HG03159 (cell line): ENCODE measurements at regions not wholly inside any gene's neighbourhood (a gene's known extent, or its start where the extent isn't known, plus 50 kb on each side); places are given as distances from the start of the nearest gene placed in this dataset.
"Not testable (repeated sequence)": the region's sequence is repeated elsewhere in the genome, so short reads cannot be mapped to it uniquely, and the experiment has no call there.

ENCODE experiments used
- ATAC-seq: cut with Tn5 transposase; IDR thresholded peaks from one replicate; pipeline ENCODE4 v1.9.1; 2021; ENCODE audit warnings: mild to moderate bottlenecking, moderate library complexity; ENCODE audit not compliant: unreplicated experiment

GRCh38 chr7:153070141-153070540 is 310.6 kb downstream of the ACTR3B start:
- no peak for ATAC-seq

DNA sequence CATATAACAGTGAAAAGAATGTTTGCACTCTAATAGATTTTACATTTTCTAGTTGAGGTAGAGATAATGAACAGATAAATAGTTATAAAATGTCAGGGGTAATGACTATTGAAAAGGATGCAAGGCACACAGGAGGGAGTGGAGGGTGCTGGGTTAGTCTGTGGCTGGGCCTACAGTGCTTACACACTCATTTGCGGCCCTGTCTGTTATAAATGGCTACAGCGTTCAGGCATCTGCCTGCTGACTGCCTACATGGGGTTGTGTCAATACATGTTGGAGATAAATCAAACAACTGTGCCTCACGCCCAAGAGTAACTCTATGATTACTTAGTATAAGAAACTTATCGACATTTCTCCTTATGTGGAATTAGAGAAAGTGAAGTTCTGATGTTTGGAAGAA is 313.3 kb downstream of the ACTR3B start:
- ATAC-seq = no peak

DNA sequence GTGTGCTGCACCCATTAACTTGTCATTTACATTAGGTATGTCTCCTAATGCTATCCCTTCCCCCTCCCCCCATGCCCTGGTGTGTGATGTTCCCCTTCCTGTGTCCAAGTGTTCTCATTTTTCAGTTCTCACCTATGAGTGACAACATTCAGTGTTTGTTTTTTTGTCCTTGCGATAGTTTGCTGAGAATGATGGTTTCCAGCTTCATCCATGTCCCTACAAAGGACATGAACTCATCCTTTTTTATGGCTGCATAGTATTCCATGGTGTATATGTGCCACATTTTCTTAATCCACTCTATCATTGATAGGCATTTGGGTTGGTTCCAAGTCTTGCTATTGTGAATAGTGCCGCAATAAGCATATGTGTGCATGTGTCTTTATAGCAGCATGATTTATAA is 316.7 kb downstream of the ACTR3B start:
- ATAC-seq = not testable (repeated sequence)

- ATAC-seq = no peak
These were observed 321.9 kb downstream of the ACTR3B start for GRCh38 chr7:153081496-153081895.

DNA sequence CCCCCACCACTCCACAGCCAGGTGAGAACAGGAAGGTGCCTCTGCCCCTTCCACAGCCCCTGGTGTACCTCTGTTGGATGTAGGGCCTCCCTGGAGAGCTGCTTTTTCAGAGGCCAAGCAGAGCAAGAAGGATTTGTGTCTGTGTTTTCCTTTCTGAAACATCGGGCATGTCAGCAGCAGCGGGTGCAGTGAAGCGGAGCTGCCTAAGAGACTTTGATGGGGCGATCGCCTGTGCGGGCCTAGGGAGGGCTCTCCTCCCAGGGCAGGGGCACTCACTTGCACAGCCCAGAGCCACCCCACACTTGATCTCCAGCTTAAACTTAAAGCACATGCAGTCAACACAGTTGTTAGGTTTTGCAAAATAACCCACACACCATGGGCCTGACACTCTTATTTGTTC is 324.7 kb downstream of the ACTR3B start:
- ATAC-seq = no peak

DNA sequence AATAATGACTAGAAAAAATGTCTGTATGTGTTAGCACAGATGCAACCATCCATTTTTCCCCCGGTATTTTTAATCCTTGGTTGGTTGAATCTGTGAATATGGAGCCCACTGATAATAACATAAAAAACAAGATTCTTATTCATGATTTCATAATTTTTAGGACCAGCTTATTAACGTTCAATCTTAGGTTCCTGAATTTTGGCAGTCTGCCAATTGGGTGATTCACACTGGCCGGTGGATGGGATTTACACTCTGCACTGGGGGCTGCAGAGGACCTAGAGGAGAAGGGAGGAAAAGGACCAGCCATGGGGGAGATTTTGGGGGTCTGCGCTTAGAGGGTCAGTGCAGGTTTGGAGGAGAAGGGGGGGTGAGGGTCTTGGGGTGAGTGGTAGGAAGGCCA is 327.9 kb downstream of the ACTR3B start:
- ATAC-seq = no peak

DNA sequence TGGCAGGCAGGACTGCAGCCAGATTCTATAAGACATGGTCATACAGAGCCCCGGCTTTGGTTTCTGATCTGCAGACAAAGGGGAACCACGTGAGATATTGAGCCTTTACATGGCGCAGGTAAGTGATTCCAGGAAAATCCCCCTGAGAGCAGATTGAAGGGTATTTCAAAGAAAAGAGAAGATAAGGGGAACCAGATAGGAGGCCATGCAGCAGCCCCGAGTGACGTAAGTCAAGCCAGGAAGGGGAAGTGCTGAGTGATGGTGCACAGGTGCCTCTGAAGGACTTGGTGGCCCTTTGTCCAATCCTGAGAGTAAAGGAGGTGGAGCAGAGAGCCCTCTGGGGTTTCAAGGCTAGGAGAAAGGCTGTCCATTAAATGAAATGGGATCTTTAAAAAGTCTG is 329.0 kb downstream of the ACTR3B start:
- ATAC-seq = no peak

DNA sequence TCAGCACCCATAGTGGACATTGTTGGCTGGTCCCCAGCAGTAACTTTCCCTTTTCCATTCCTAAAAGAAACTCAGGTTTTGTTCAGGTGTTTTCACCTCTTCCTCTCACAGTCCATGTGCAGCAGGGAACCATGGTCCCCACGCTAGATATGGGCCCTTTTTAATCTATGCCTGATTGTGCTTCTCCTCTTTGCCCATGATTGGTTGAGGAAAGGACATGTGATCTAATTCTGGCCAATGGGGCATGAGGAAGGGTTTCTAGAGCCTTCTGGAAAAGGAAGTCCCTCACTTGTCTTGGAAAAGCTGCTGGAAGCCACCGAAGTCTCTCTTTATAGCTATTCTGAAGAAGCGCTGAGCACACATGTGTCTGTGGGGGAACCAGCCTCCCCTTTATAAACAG is 330.7 kb downstream of the ACTR3B start:
- ATAC-seq = no peak

GRCh38 chr7:153090764-153091163 is 331.2 kb downstream of the ACTR3B start:
- no peak for ATAC-seq

- no peak for ATAC-seq
These were observed 331.9 kb downstream of the ACTR3B start for GRCh38 chr7:153091477-153091876.

DNA sequence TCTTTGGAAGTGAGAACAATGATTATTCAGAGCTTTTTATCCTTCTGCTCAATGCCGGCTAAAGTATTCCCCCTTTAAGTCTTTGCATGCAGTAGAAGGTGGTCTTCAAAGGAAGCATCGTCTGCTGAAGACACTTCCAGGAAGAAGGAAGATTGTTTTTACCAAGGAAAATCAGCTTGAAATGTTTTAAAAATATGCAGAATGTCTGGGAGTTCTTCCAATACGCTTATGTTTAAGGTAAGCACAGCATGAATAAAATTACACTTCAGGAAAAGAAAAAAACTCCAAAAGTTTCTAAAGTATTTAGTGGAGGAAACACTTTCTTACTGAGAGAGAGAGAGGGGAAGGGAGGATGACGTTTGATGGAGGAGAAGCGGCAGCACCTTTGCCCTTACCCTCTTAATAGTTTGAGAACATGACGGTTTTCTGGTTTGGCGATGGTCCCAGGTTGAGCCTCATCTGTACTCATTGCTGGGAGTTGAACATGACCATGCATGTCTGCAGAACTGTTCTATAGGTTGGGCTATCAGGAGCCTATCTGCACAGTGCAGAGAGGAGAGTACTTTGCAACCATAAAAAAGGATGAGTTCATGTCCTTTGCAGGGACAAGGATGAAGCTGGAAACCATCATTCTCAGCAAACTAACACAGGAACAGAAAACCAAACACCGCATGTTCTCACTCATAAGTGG is 338.1 kb downstream of the ACTR3B start:
- no peak for ATAC-seq

- ATAC-seq = no peak
These were observed 339.7 kb downstream of the ACTR3B start for GRCh38 chr7:153099235-153099634.

GRCh38 chr7:153100691-153101237 is 341.2 kb downstream of the ACTR3B start:
- no peak for ATAC-seq

GRCh38 chr7:153103202-153103601 is 343.6 kb downstream of the ACTR3B start:
- no peak for ATAC-seq

GRCh38 chr7:153107826-153108225 is 348.3 kb downstream of the ACTR3B start:
- no peak for ATAC-seq

GRCh38 chr7:153109566-153109965 is 350.0 kb downstream of the ACTR3B start:
- ATAC-seq = no peak

- ATAC-seq = no peak
These were observed 351.1 kb downstream of the ACTR3B start for GRCh38 chr7:153110606-153111005.

DNA sequence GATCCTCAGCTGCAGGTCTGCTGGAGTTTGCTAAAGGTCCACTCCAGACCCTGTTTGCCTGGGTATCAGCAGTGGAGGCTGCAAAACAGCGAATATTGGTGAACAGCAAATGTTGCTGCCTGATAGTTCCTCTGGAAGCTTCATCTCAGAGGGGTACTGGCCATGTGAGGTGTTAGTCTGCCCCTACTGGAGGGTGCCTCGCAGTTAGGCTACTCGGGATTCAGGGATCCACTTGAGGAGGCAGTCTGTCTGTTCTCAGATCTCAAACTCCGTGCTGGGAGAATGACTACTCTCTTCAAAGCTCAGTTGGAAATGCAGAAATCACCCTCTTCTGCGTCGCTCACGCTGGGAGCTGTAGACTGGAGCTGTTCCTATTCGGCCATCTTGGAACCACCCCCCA is 362.7 kb downstream of the ACTR3B start:
- not testable (repeated sequence) for ATAC-seq

GRCh38 chr7:153130052-153130451 is 370.5 kb downstream of the ACTR3B start:
- ATAC-seq = no peak

GRCh38 chr7:153151766-153152165 is 392.2 kb downstream of the ACTR3B start:
- no peak for ATAC-seq

GRCh38 chr7:153152801-153153422 is 393.4 kb downstream of the ACTR3B start:
- ATAC-seq = no peak

- ATAC-seq = no peak
These were observed 398.6 kb downstream of the ACTR3B start for GRCh38 chr7:153158149-153158548.
